PC-9 (cell line): ENCODE measurements at regions not wholly inside any gene's neighbourhood (a gene's known extent, or its start where the extent isn't known, plus 50 kb on each side); places are given as distances from the start of the nearest gene placed in this dataset.

Source experiments
- BruUV-seq: library from RNA; stranded (reverse); fragments of 400-500 nt; replicated peaks from 2 replicates; lab custom pipeline; 2021; lab: Mats Ljungman, UMichigan
- CTCF ChIA-PET: fragments of 300-600 bp; sonication (Branson Sonifier 250); formaldehyde crosslinking; loops from one replicate; lab custom pipeline; 2022; ENCODE audit warnings: antibody characterized with exemption; lab: Charles Lee
- POLR2A ChIA-PET: fragments of 300-600 bp; sonication (Branson Sonifier 250); formaldehyde crosslinking; loops from one replicate; lab custom pipeline; 2022; ENCODE audit warnings: antibody characterized with exemption; ENCODE audit not compliant: unreplicated experiment; lab: Charles Lee
- DNase-seq, 2 experiments: peaks; one replicate each; pipeline versions ENCODE4 v3.0.0 to v3.0.0-alpha.2; 2015 to 2022; ENCODE audit warnings: mixed read lengths in 1 of 2
- H2AFZ ChIP-seq: fragments of 200-600 bp; sonication (generic); 2 replicates; pipeline ENCODE4 v1.8.1; 2017; ENCODE audit warnings: antibody characterized with exemption
- H3F3A ChIP-seq: fragments of 200-600 bp; sonication (generic); 2 replicates; pipeline ENCODE4 v1.8.1; 2017; ENCODE audit warnings: antibody characterized with exemption, mild to moderate bottlenecking, low read depth; ENCODE audit not compliant: insufficient read depth
- H3K27ac ChIP-seq: fragments of 200-600 bp; sonication (generic); 2 replicates; pipeline ENCODE4 v1.6.1; 2016; ENCODE audit warnings: mixed run types
- H3K27me3 ChIP-seq: fragments of 200-600 bp; sonication (generic); 2 replicates; pipeline ENCODE4 v1.6.1; 2016; ENCODE audit warnings: low read depth, mixed run types; ENCODE audit not compliant: insufficient read depth
- H3K36me3 ChIP-seq: fragments of 200-600 bp; sonication (generic); 2 replicates; pipeline ENCODE4 v1.6.1; 2016; ENCODE audit warnings: low read depth, mixed run types
- H3K4me1 ChIP-seq: fragments of 200-600 bp; sonication (generic); replicated peaks from 2 replicates; pipeline ENCODE4 v1.6.1; 2016; ENCODE audit warnings: mixed run types; ENCODE audit not compliant: insufficient read depth
- H3K4me2 ChIP-seq: fragments of 200-600 bp; sonication (generic); 2 replicates; pipeline ENCODE4 v1.6.1; 2017; ENCODE audit warnings: mixed run types
- H3K4me3 ChIP-seq: fragments of 200-600 bp; sonication (generic); 2 replicates; pipeline ENCODE4 v1.6.1; 2016; ENCODE audit warnings: mixed run types
- H3K79me2 ChIP-seq: fragments of 200-600 bp; sonication (generic); 2 replicates; pipeline ENCODE4 v1.6.1; 2017; ENCODE audit warnings: low read depth, mixed run types
- H3K9me2 ChIP-seq: fragments of 200-600 bp; sonication (generic); 2 replicates; pipeline ENCODE4 v1.8.1; 2017; ENCODE audit warnings: mild to moderate bottlenecking; ENCODE audit not compliant: insufficient read depth
- H3K9me3 ChIP-seq: fragments of 200-600 bp; sonication (generic); 2 replicates; pipeline ENCODE4 v1.8.1; 2016; ENCODE audit warnings: low read depth; ENCODE audit not compliant: insufficient read depth
- H4K20me1 ChIP-seq: fragments of 200-600 bp; sonication (generic); 2 replicates; pipeline ENCODE4 v1.8.1; 2017; ENCODE audit not compliant: insufficient read depth
- EZH2 ChIP-seq: fragments of 200-600 bp; sonication (generic); IDR thresholded peaks from 2 replicates; pipeline ENCODE4 v1.8.0; 2017; ENCODE audit warnings: antibody characterized with exemption, low read depth
- intact Hi-C: fragments of 100-400 bp; cut with micrococcal nuclease; formaldehyde crosslinking; loops from one replicate; pipeline ENCODE4 v1.10.0; 2022; ENCODE audit not compliant: unreplicated experiment
- TF ChIP-seq, protein P1 (sequence below): fragments of 200-600 bp; sonication (generic); conservative IDR thresholded peaks from 2 replicates; pipeline ENCODE4 v1.6.1; 2017; ENCODE audit warnings: mixed run types, antibody characterized with exemption, mild to moderate bottlenecking, moderate library complexity

DNA sequence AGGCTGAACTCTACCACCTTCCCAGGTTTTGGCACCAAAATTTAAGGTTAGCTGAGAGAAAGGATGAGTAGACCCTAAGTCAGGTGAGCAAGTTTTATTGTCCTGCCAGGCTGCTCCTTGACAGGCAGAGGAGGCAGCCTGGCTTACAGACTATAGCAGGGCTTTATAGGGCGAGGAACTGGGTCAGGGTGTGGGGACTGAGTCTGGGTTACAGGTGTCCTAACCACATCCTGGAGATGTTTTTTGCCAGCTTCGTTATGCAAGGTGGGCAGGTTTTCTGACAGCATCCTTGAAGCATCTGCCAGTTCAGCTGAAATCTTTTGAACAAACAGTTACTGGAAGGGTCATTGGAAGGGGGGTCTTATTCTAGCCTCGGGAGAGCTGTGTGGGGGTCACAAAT lies 905.7 kb upstream of the SLITRK5 start:
- TF ChIP-seq, protein P1, sequence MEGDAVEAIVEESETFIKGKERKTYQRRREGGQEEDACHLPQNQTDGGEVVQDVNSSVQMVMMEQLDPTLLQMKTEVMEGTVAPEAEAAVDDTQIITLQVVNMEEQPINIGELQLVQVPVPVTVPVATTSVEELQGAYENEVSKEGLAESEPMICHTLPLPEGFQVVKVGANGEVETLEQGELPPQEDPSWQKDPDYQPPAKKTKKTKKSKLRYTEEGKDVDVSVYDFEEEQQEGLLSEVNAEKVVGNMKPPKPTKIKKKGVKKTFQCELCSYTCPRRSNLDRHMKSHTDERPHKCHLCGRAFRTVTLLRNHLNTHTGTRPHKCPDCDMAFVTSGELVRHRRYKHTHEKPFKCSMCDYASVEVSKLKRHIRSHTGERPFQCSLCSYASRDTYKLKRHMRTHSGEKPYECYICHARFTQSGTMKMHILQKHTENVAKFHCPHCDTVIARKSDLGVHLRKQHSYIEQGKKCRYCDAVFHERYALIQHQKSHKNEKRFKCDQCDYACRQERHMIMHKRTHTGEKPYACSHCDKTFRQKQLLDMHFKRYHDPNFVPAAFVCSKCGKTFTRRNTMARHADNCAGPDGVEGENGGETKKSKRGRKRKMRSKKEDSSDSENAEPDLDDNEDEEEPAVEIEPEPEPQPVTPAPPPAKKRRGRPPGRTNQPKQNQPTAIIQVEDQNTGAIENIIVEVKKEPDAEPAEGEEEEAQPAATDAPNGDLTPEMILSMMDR, result no peak
- no peak for TF ChIP-seq EZH2
- no peaks in the 10 kb centered on the region for H4K20me1 ChIP-seq
- POLR2A ChIA-PET, result no interaction called here
- intact Hi-C loops, result no loop called here
- H3K79me2 ChIP-seq, result no peaks in the 10 kb centered on the region
- H3K4me2 ChIP-seq, result no peak overlapping the region
- no peak for DNase-seq
- H3F3A ChIP-seq, result no peaks in the 10 kb centered on the region
- no peaks in the 10 kb centered on the region for H3K9me3 ChIP-seq
- no peaks in the 10 kb centered on the region for H3K9me2 ChIP-seq
- H3K4me3 ChIP-seq, result no peak overlapping the region
- H3K36me3 ChIP-seq, result no peaks in the 10 kb centered on the region
- no peaks in the 10 kb centered on the region for H3K4me1 ChIP-seq
- H2AFZ ChIP-seq, result no peak overlapping the region
- H3K27me3 ChIP-seq, result no peaks in the 10 kb centered on the region
- no peak overlapping the region for H3K27ac ChIP-seq
- CTCF ChIA-PET, result no interaction called here
- BruUV-seq, result no TSS peak

DNA sequence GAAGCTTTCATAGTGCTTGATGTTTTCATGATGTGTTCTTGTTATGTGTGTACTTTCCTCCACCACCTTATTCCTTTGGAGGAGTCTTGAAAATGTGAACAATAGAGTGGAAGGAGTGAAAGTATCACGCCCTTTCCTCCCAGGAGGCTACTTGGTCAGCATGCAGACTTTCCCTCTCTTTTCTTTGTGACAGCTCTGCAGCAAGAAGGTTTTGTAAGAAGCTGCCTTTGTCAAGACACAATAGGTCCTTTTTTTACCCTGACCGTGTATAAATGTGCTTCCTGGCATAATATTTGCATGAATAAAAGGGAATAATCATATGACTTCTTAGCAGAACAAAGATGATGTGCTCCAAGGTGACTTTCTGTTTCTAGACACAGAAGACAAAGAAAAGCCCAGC lies 882.6 kb upstream of the SLITRK5 start:
- Histone ChIP-seq H3K27ac (no peak overlapping the region), H3K36me3 (no peaks in the 10 kb centered on the region), H4K20me1 (no peaks in the 10 kb centered on the region), H3K27me3 (no peaks in the 10 kb centered on the region), H3K9me2 (no peaks in the 10 kb centered on the region), H3K4me1 (no peaks in the 10 kb centered on the region), H3K4me3 (no peak overlapping the region), H3K9me3 (no peaks in the 10 kb centered on the region), H3F3A (no peaks in the 10 kb centered on the region), H3K4me2 (no peak overlapping the region), H3K79me2 (no peaks in the 10 kb centered on the region), H2AFZ (no peak overlapping the region)
- no peak for TF ChIP-seq EZH2
- TF ChIP-seq, protein P1, result no peak
- intact Hi-C loops, result no loop called here
- DNase-seq, result no peak
- CTCF ChIA-PET, result no interaction called here
- BruUV-seq, result no TSS peak
- POLR2A ChIA-PET, result no interaction called here

DNA sequence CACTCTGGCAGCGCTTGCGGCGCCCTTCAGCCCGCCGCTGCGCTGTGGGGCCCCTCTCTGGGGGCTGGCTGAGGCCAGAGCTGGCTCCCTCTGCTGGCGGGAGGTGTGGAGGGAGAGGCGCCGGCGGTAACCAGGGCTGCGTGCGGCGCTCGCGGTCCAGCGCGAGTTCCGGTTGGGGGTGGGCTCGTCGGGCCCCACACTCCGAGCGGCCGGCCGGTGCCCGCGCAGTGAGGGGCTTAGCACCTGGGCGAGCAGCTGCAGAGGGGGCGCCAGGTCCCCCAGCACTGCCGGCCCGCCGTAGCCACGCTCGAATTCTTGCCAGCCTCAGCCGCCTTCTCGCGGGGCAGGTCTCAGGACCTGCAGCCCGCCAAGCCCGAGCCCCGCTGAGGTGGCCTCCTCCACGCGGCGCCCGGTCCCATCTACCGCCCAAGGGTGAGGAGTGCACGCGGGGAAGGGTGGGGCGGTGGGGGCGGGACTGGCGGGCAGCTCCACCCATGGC lies 879.0 kb upstream of the SLITRK5 start:
- no peaks in the 10 kb centered on the region for H3K9me2 ChIP-seq
- BruUV-seq, result no TSS peak
- no peaks in the 10 kb centered on the region for H3K36me3 ChIP-seq
- H3F3A ChIP-seq, result no peaks in the 10 kb centered on the region
- no peak overlapping the region for H3K4me3 ChIP-seq
- no peak overlapping the region for H3K27ac ChIP-seq
- POLR2A ChIA-PET, result no interaction called here
- H3K4me1 ChIP-seq, result no peaks in the 10 kb centered on the region
- no peak for DNase-seq
- no peak overlapping the region for H3K4me2 ChIP-seq
- H4K20me1 ChIP-seq, result no peaks in the 10 kb centered on the region
- no peak overlapping the region for H2AFZ ChIP-seq
- intact Hi-C loops, result no loop called here
- no peaks in the 10 kb centered on the region for H3K9me3 ChIP-seq
- CTCF ChIA-PET, result no interaction called here
- TF ChIP-seq EZH2, result no peak
- TF ChIP-seq, protein P1, result no peak
- no peaks in the 10 kb centered on the region for H3K79me2 ChIP-seq
- H3K27me3 ChIP-seq, result no peaks in the 10 kb centered on the region
